IMR-90 (cell line): ENCODE measurements at regions not wholly inside any gene's neighbourhood (a gene's known extent, or its start where the extent isn't known, plus 50 kb on each side); places are given as distances from the start of the nearest gene placed in this dataset.

Experiments
- ATAC-seq: fragments of 200-7000 bp; cut with Tn5 transposase; 2 replicates; pipeline ENCODE4 v1.9.1; 2020; ENCODE audit warnings: low read depth, mild to moderate bottlenecking, moderate library complexity
- BruUV-seq: library from RNA; stranded (reverse); fragments of 400-500 nt; replicated peaks from 2 replicates; lab custom pipeline; 2021; lab: Mats Ljungman, UMichigan
- CTCF ChIA-PET: fragments of 300-600 bp; formaldehyde crosslinking; extraction: SDS; loops from one replicate; lab custom pipeline; 2021; ENCODE audit warnings: antibody characterized with exemption; lab: Yijun Ruan, JAX
- POLR2A ChIA-PET: fragments of 300-600 bp; sonication (Branson Sonifier 250); formaldehyde crosslinking; loops from one replicate; lab custom pipeline; 2022; ENCODE audit warnings: antibody characterized with exemption; ENCODE audit not compliant: unreplicated experiment; lab: Charles Lee
- DNase-seq: peaks from one replicate; pipeline ENCODE4 v3.0.0; 2013
- H2AFZ ChIP-seq: replicated peaks from 2 replicates; pipeline ENCODE3; 2013; ENCODE audit warnings: low read length, mild to moderate bottlenecking; ENCODE audit not compliant: poor library complexity
- H2AK5ac ChIP-seq: 2 replicates; pipeline ENCODE4 v1.6.1; 2013; ENCODE audit warnings: low read depth, low read length, inconsistent platforms
- H2AK9ac ChIP-seq: replicated peaks from 2 replicates; pipeline ENCODE3; 2013; ENCODE audit warnings: mild to moderate bottlenecking, low read depth, low read length, moderate library complexity; ENCODE audit not compliant: poor library complexity
- H2BK120ac ChIP-seq: 2 replicates; pipeline ENCODE4 v1.6.1; 2013; ENCODE audit warnings: low read depth, low read length, inconsistent platforms
- H2BK15ac ChIP-seq: 3 replicates; pipeline ENCODE4 v1.6.1; 2013; ENCODE audit warnings: low read depth, low read length, inconsistent platforms
- H2BK20ac ChIP-seq: 2 replicates; pipeline ENCODE4 v1.6.1; 2013; ENCODE audit warnings: low read depth, mild to moderate bottlenecking, inconsistent platforms, low read length, moderate library complexity
- H2BK5ac ChIP-seq: 2 replicates; pipeline ENCODE4 v1.6.1; 2013; ENCODE audit warnings: mild to moderate bottlenecking, low read depth, low read length, inconsistent platforms; ENCODE audit not compliant: poor library complexity, severe bottlenecking
- H3K14ac ChIP-seq: replicated peaks from 2 replicates; pipeline ENCODE4 v1.6.1; 2013; ENCODE audit warnings: low read depth, low read length, inconsistent platforms
- H3K18ac ChIP-seq: 2 replicates; pipeline ENCODE4 v1.6.1; 2013; ENCODE audit warnings: low read depth, low read length, control low read depth
- H3K23ac ChIP-seq: 2 replicates; pipeline ENCODE4 v1.6.1; 2013; ENCODE audit warnings: low read depth, low read length, inconsistent platforms
- H3K27ac ChIP-seq: 2 replicates; pipeline ENCODE4 v1.5.1; 2013; ENCODE audit warnings: mild to moderate bottlenecking, control low read depth, low read length; ENCODE audit not compliant: insufficient read depth
- H3K27me3 ChIP-seq: 2 replicates; pipeline ENCODE4 v1.6.1; 2013; ENCODE audit warnings: low read length; ENCODE audit not compliant: control insufficient read depth, insufficient read depth
- H3K36me3 ChIP-seq: 2 replicates; pipeline ENCODE4 v1.6.1; 2013; ENCODE audit warnings: low read length, mixed read lengths; ENCODE audit not compliant: control insufficient read depth, insufficient read depth
- H3K4ac ChIP-seq: 2 replicates; pipeline ENCODE4 v1.6.1; 2013; ENCODE audit warnings: low read depth, low read length, inconsistent platforms
- H3K4me1 ChIP-seq: 2 replicates; pipeline ENCODE4 v1.6.1; 2013; ENCODE audit warnings: low read length, mixed read lengths; ENCODE audit not compliant: control insufficient read depth, insufficient read depth
- H3K4me2 ChIP-seq: 2 replicates; pipeline ENCODE4 v1.6.1; 2013; ENCODE audit warnings: low read depth, mild to moderate bottlenecking, control low read depth, low read length, moderate library complexity
- H3K4me3 ChIP-seq: 2 replicates; pipeline ENCODE4 v1.5.1; 2013; ENCODE audit warnings: low read depth, mild to moderate bottlenecking, control low read depth, low read length, moderate library complexity; ENCODE audit not compliant: insufficient read depth
- H3K56ac ChIP-seq: 2 replicates; pipeline ENCODE4 v1.6.1; 2013; ENCODE audit warnings: low read length, inconsistent platforms; ENCODE audit not compliant: insufficient read depth; ENCODE audit errors: extremely low read depth
- H3K79me1 ChIP-seq, 2 experiments: 2 replicates each; pipeline ENCODE4 v1.6.1; 2013; ENCODE audit warnings: low read length in 2 of 2, inconsistent platforms in 1 of 2, low read depth in 1 of 2
- H3K9ac ChIP-seq: 2 replicates; pipeline ENCODE4 v1.6.1; 2013; ENCODE audit warnings: low read depth, low read length, control low read depth
- H3K9me1 ChIP-seq: 2 replicates; pipeline ENCODE4 v1.6.1; 2013; ENCODE audit warnings: low read length, inconsistent platforms; ENCODE audit not compliant: insufficient read depth
- H3K9me3 ChIP-seq: 2 replicates; pipeline ENCODE4 v1.6.1; 2013; ENCODE audit warnings: low read length; ENCODE audit not compliant: control insufficient read depth, insufficient read depth
- H4K20me1 ChIP-seq: 2 replicates; pipeline ENCODE4 v1.6.1; 2013; ENCODE audit warnings: low read length, inconsistent platforms; ENCODE audit not compliant: insufficient read depth
- H4K5ac ChIP-seq: 2 replicates; pipeline ENCODE4 v1.6.1; 2013; ENCODE audit warnings: mild to moderate bottlenecking, low read depth, low read length, control low read depth
- H4K8ac ChIP-seq, 2 experiments: 2 replicates each; pipeline ENCODE4 v1.6.1; 2013; ENCODE audit warnings: low read depth in 2 of 2, low read length in 2 of 2, control low read depth in 1 of 2, inconsistent platforms in 1 of 2
- H4K91ac ChIP-seq: 2 replicates; pipeline ENCODE4 v1.6.1; 2013; ENCODE audit warnings: low read depth, low read length, inconsistent platforms; ENCODE audit not compliant: insufficient read depth
- CTCF ChIP-seq: conservative IDR thresholded peaks from 2 replicates; pipeline ENCODE4 v1.5.1; 2012; ENCODE audit warnings: mild to moderate bottlenecking, low read depth, low read length, improper control_type of control experiment
- FOS ChIP-seq: fragments of 150-350 bp; IDR thresholded peaks from 2 replicates; pipeline ENCODE4 v1.6.1; 2016; ENCODE audit warnings: low read depth, low read length
- MAFK ChIP-seq: IDR thresholded peaks from 2 replicates; pipeline ENCODE4 v1.6.1; 2012; ENCODE audit warnings: low read depth, low read length, improper control_type of control experiment
- MAZ ChIP-seq: IDR thresholded peaks from 2 replicates; pipeline ENCODE4 v1.6.1; 2012; ENCODE audit warnings: low read depth, mild to moderate bottlenecking, low read length, improper control_type of control experiment, moderate library complexity, borderline replicate concordance
- RAD21 ChIP-seq: IDR thresholded peaks from 2 replicates; pipeline ENCODE4 v1.6.1; 2012; ENCODE audit warnings: low read length, improper control_type of control experiment
- RCOR1 ChIP-seq: IDR thresholded peaks from 2 replicates; pipeline ENCODE4 v1.6.1; 2012; ENCODE audit warnings: mild to moderate bottlenecking, low read length, improper control_type of control experiment; ENCODE audit not compliant: insufficient replicate concordance
- SMC3 ChIP-seq: fragments of 150-350 bp; IDR thresholded peaks from 2 replicates; pipeline ENCODE4 v1.6.1; 2016; ENCODE audit warnings: low read depth, mild to moderate bottlenecking, antibody characterized with exemption, low read length, moderate library complexity
- WGBS, 2 experiments: methylation state at CpG; one replicate each; pipeline versions ENCODE4 v1.1.5 to v1.1.7; 2013; ENCODE audit warnings: missing lambda C conversion rate in 2 of 2; ENCODE audit not compliant: insufficient read length in 1 of 2; ENCODE audit errors: extremely low coverage in 2 of 2; 5-methylcytosine and 5-hydroxymethylcytosine counted together
- dilution Hi-C: fragments of 300-500 bp; cut with HindIII; formaldehyde crosslinking; loops from one replicate; pipeline ENCODE4 v1.14.3; 2018; ENCODE audit warnings: low sequenced_read_pairs; ENCODE audit not compliant: unreplicated experiment
- in situ Hi-C: fragments of 300-500 bp; cut with MboI; formaldehyde crosslinking; loops from 3 replicates; pipeline ENCODE4 v1.14.3; 2019; ENCODE audit warnings: low sequenced_read_pairs, inconsistent platforms, mixed read lengths
- intact Hi-C: fragments of 100-400 bp; cut with micrococcal nuclease; formaldehyde crosslinking; loops from 2 replicates; pipeline ENCODE4 v1.10.0; 2022
- TF ChIP-seq, protein P1 (sequence below): fragments of 150-350 bp; IDR thresholded peaks from 2 replicates; pipeline ENCODE4 v1.6.1; 2017; ENCODE audit warnings: mild to moderate bottlenecking, antibody characterized with exemption, low read length, low read depth

- BruUV-seq, result no TSS peak
- Histone ChIP-seq H3K4ac (no peak overlapping the region), H4K8ac (no peak overlapping the region), H3K4me3 (no peak overlapping the region), H3K4me2 (no peak overlapping the region), H3K9ac (no peak overlapping the region), H3K14ac (no peak overlapping the region), H4K91ac (no peak overlapping the region), H2BK5ac (no peak overlapping the region), H2AFZ (no peak overlapping the region), H2BK15ac (no peak overlapping the region), H3K27me3 (no peaks in the 10 kb centered on the region), H3K9me1 (no peaks in the 10 kb centered on the region), H2BK20ac (no peak overlapping the region), H2AK9ac (no peak overlapping the region), H4K5ac (no peak overlapping the region), H3K23ac (no peak overlapping the region), H3K18ac (no peak overlapping the region), H3K36me3 (no peaks in the 10 kb centered on the region), H3K27ac (no peak overlapping the region), H2AK5ac (no peak overlapping the region), H2BK120ac (no peak overlapping the region), H4K20me1 (no peaks in the 10 kb centered on the region), H3K56ac (no peak overlapping the region), H3K4me1 (no peaks in the 10 kb centered on the region), H3K9me3 (no peaks in the 10 kb centered on the region), H3K79me1 (no peaks in the 10 kb centered on the region)
- TF ChIP-seq SMC3 (no peak), MAZ (no peak), CTCF (no peak), RAD21 (no peak), FOS (no peak), MAFK (no peak), RCOR1 (no peak)
- TF ChIP-seq, protein P1, sequence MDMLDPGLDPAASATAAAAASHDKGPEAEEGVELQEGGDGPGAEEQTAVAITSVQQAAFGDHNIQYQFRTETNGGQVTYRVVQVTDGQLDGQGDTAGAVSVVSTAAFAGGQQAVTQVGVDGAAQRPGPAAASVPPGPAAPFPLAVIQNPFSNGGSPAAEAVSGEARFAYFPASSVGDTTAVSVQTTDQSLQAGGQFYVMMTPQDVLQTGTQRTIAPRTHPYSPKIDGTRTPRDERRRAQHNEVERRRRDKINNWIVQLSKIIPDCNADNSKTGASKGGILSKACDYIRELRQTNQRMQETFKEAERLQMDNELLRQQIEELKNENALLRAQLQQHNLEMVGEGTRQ, result no peak
- ChIA-PET POLR2A (no interaction called here), CTCF (no interaction called here)
- dilution Hi-C loops (no loop called here), in situ Hi-C loops (no loop called here), intact Hi-C loops (no loop called here)
- ATAC-seq, result no peak
- DNase-seq, result no peak
- no CpG with 5 or more reads among the region's 3 CpGs for WGBS, 2 experiments
These were observed 66.3 kb upstream of the NPVF start for GRCh38 chr7:25294624-25295023.
